ENCODE measurements at regions not wholly inside any gene's neighbourhood (a gene's known extent, or its start where the extent isn't known, plus 50 kb on each side); places are given as distances from the start of the nearest gene placed in this dataset.
"Not testable (repeated sequence)": the region's sequence is repeated elsewhere in the genome, so short reads cannot be mapped to it uniquely, and the experiment has no call there.

- Histone ChIP-seq H3K36me3 (no peaks in the 10 kb centered on the region), H3K4me1 (no peaks in the 10 kb centered on the region), H3K27ac (no peak overlapping the region), H3K9me3 (no peaks in the 10 kb centered on the region), H3K4me3 (no peak overlapping the region), H3K27me3 (peaks cover 0 to 54% of the 10 kb centered on the region in 2 donors)
- TF ChIP-seq CTCF (IDR thresholded peaks at IDR 0.05) = no peak
- intact Hi-C loops (cut with DNase I) = no loop called here
- DNase-seq = no peak
- ATAC-seq = no peak
Observed at GRCh38 chr4:8679032-8679431, 86.5 kb downstream of the CPZ start.

- Histone ChIP-seq H3K4me1 (no peaks in the 10 kb centered on the region), H3K9me3 (no peaks in the 10 kb centered on the region), H3K4me3 (no peak overlapping the region), H3K36me3 (no peaks in the 10 kb centered on the region), H3K27ac (no peak overlapping the region), H3K27me3 (peaks cover 0 to 63% of the 10 kb centered on the region in 2 donors)
- intact Hi-C loops (cut with DNase I) = no loop called here
- no peak for TF ChIP-seq CTCF (IDR thresholded peaks at IDR 0.05)
- ATAC-seq (no peak), DNase-seq (no peak)
Observed at GRCh38 chr4:8676676-8677075, 84.1 kb downstream of the CPZ start.

DNA sequence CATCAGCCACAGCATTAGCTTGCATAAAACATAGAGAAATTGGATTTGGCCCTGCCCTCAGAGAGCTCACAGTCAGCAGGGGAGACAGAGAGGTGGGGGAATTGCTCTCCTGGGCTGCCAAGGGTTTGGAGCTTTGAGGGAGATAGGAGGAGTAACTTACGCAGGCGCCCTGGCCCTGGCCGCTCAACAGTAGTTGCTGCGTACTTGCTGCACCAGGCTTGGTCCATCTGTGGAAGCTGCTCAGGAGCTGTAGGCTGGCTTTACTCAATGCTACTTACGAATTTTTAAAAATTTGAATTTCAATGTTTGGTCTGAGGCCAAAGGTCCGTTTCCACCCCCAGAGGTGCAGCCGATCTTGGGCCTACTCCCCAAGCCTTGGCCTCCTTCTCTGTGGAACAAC is 83.3 kb downstream of the CPZ start:
- ATAC-seq (no peak), DNase-seq (no peak)
- TF ChIP-seq CTCF (IDR thresholded peaks at IDR 0.05) = no peak
- Histone ChIP-seq H3K36me3 (no peaks in the 10 kb centered on the region), H3K9me3 (no peaks in the 10 kb centered on the region), H3K4me3 (no peak overlapping the region), H3K27ac (no peak overlapping the region), H3K4me1 (no peaks in the 10 kb centered on the region), H3K27me3 (peaks cover 0 to 62% of the 10 kb centered on the region in 2 donors)
- intact Hi-C loops (cut with DNase I) = no loop called here

GRCh38 chr4:8675383-8675782 is 82.8 kb downstream of the CPZ start:
- ATAC-seq (peak; percentile 68), DNase-seq (peak in 1 of 4 donors; percentile 40)
- no peaks in the 10 kb centered on the region for H3K4me1 ChIP-seq
- H3K9me3 ChIP-seq = no peaks in the 10 kb centered on the region
- intact Hi-C loops (cut with DNase I) = no loop called here
- no peak overlapping the region for H3K27ac ChIP-seq
- peaks cover 0 to 60% of the 10 kb centered on the region in 2 donors for H3K27me3 ChIP-seq
- no peak overlapping the region for H3K4me3 ChIP-seq
- H3K36me3 ChIP-seq = no peaks in the 10 kb centered on the region
- no peak for TF ChIP-seq CTCF (IDR thresholded peaks at IDR 0.05)

- no peak for ATAC-seq
- no peak for TF ChIP-seq CTCF (IDR thresholded peaks at IDR 0.05)
- no peaks in the 10 kb centered on the region for H3K36me3 ChIP-seq
- H3K4me1 ChIP-seq = no peaks in the 10 kb centered on the region
- no peaks in the 10 kb centered on the region for H3K9me3 ChIP-seq
- no peak overlapping the region for H3K27ac ChIP-seq
- H3K27me3 ChIP-seq = peaks cover 0 to 55% of the 10 kb centered on the region in 2 donors
- H3K4me3 ChIP-seq = no peak overlapping the region
- DNase-seq = no peak
- intact Hi-C loops (cut with DNase I) = no loop called here
Observed at GRCh38 chr4:8674311-8674885, 81.8 kb downstream of the CPZ start.

DNA sequence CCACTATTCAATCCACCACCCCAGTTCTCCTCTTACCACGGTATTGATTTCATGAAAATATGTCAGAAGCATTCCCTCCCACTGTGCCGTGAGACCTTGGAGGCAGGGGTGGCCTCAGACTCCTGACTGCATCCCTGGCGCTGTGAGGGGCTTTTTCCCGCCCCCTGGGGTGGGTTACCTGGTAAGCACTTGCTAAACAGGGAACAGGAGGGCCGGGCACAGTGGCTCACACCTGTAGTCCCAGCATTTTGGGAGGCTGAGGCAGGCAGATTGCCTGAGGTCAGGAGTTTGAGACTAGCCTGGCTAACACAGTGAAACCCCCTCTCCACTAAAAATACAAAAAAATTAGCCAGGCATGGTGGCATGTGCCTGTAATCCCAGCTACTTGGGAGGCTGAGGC is 80.5 kb downstream of the CPZ start:
- DNase-seq; H3K9me3 ChIP-seq; H3K36me3 ChIP-seq; ATAC-seq; H3K4me3 ChIP-seq; intact Hi-C loops (cut with DNase I); H3K27ac ChIP-seq; H3K4me1 ChIP-seq: not testable (repeated sequence)
- H3K27me3 ChIP-seq = peaks cover 0 to 53% of the 10 kb centered on the region in 2 donors

Data from left lung (tissue), 4 donors.